ENCODE measurements at regions not wholly inside any gene's neighbourhood (a gene's known extent, or its start where the extent isn't known, plus 50 kb on each side); places are given as distances from the start of the nearest gene placed in this dataset.

GRCh38 chr10:105993609-105994008 lies 1170.9 kb downstream of the SORCS1 start:
- no peak overlapping the region for H3K27ac ChIP-seq (ENCODE audit: low read length)
- TF ChIP-seq SIN3A (IDR thresholded peaks at IDR 0.05; ENCODE audit: borderline replicate concordance, insufficient read depth, low read depth, low read length): no peak
- no peak for TF ChIP-seq POLR2AphosphoS5 (IDR thresholded peaks at IDR 0.05; ENCODE audit: low read depth, low read length)
- no peak for TF ChIP-seq CTCF (IDR thresholded peaks at IDR 0.05)
- TF ChIP-seq TCF7L2 (IDR thresholded peaks at IDR 0.05; ENCODE audit: low read depth, low read length): no peak
- TF ChIP-seq REST (IDR thresholded peaks at IDR 0.05; ENCODE audit: insufficient read depth in 1 of 2, low read depth in 2 of 2, low read length in 1 of 2): no peak
- H3K9me3 ChIP-seq (ENCODE audit: control insufficient read depth, insufficient read depth, low read depth, low read length): no peaks in the 10 kb centered on the region
- no peaks in the 10 kb centered on the region for H3K36me3 ChIP-seq (ENCODE audit: control insufficient read depth, insufficient read depth, low read length)
- DNase-seq (ENCODE audit: low read depth, low spot score) (no peak), ATAC-seq (no peak)
- in situ Hi-C loops (cut with HindIII; ENCODE audit: low pct_unique_long_range_greater_than_20kb, low sequenced_read_pairs) (no loop called here), intact Hi-C loops (cut with micrococcal nuclease; ENCODE audit: unreplicated experiment) (no loop called here)
- no TSS peak for BruUV-seq (replicated peaks)
- no peak overlapping the region for H3K4me3 ChIP-seq (ENCODE audit: low read depth in 2 of 2, low read length in 2 of 2)
- CTCF ChIA-PET: no interaction called here
- no peaks in the 10 kb centered on the region for H3K4me1 ChIP-seq (ENCODE audit: control insufficient read depth, insufficient read depth, low read length)
- no peaks in the 10 kb centered on the region for H3K27me3 ChIP-seq (ENCODE audit: control insufficient read depth, insufficient read depth, low read length)
- POLR2A ChIA-PET: no interaction called here

- Histone ChIP-seq H3K4me3 (ENCODE audit: low read depth in 2 of 2, low read length in 2 of 2) (no peak overlapping the region), H3K27ac (ENCODE audit: low read length) (no peak overlapping the region), H3K36me3 (ENCODE audit: control insufficient read depth, insufficient read depth, low read length) (no peaks in the 10 kb centered on the region), H3K4me1 (ENCODE audit: control insufficient read depth, insufficient read depth, low read length) (no peaks in the 10 kb centered on the region), H3K9me3 (ENCODE audit: control insufficient read depth, insufficient read depth, low read depth, low read length) (no peaks in the 10 kb centered on the region), H3K27me3 (ENCODE audit: control insufficient read depth, insufficient read depth, low read length) (no peaks in the 10 kb centered on the region)
- TF ChIP-seq TCF7L2 (IDR thresholded peaks at IDR 0.05; ENCODE audit: low read depth, low read length) (no peak), POLR2AphosphoS5 (IDR thresholded peaks at IDR 0.05; ENCODE audit: low read depth, low read length) (no peak), CTCF (IDR thresholded peaks at IDR 0.05) (no peak), SIN3A (IDR thresholded peaks at IDR 0.05; ENCODE audit: borderline replicate concordance, insufficient read depth, low read depth, low read length) (no peak), REST (IDR thresholded peaks at IDR 0.05; ENCODE audit: insufficient read depth in 1 of 2, low read depth in 2 of 2, low read length in 1 of 2) (no peak)
- POLR2A ChIA-PET: no interaction called here
- CTCF ChIA-PET: no interaction called here
- in situ Hi-C loops (cut with HindIII; ENCODE audit: low pct_unique_long_range_greater_than_20kb, low sequenced_read_pairs): no loop called here
- BruUV-seq (replicated peaks): no TSS peak
- DNase-seq (ENCODE audit: low read depth, low spot score) (no peak), ATAC-seq (no peak)
- intact Hi-C loops (cut with micrococcal nuclease; ENCODE audit: unreplicated experiment): no loop called here
Observed at GRCh38 chr10:105992928-105993327, 1171.6 kb downstream of the SORCS1 start.

Data from Panc1 (cell line).